ENCODE measurements at regions not wholly inside any gene's neighbourhood (a gene's known extent, or its start where the extent isn't known, plus 50 kb on each side); places are given as distances from the start of the nearest gene placed in this dataset.
"Not testable (repeated sequence)": the region's sequence is repeated elsewhere in the genome, so short reads cannot be mapped to it uniquely, and the experiment has no call there.

DNA sequence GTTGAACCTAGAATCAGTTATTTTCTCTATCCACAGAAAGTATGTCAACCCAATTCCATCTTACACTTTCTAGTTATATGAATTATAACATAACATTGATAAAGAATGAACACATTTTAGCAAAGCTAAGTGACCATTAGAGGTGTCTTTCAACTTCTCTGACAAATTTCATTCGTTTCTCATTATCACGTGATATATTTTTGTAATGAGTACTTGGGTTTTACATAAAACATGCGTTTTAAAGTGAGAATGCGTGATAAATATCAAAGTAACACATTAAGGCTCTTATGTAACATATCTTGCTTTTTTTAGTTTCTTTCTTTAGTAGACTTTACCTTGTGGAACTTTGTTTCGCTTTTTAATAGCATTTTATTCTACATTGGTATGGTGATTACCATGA lies 1715.1 kb upstream of the IGFBP7 start:
- Histone ChIP-seq H3K4me3 (ENCODE audit: low read depth in 2 of 2, low read length in 1 of 2) (no peak overlapping the region), H3K9me3 (no peaks in the 10 kb centered on the region), H3K27me3 (ENCODE audit: insufficient read depth) (no peaks in the 10 kb centered on the region), H4K20me1 (ENCODE audit: insufficient read depth) (no peaks in the 10 kb centered on the region), H3K4me2 (no peak overlapping the region), H3K4me1 (ENCODE audit: control insufficient read depth in 1 of 2, insufficient read depth in 2 of 2, low read depth in 1 of 2, low read length in 1 of 2) (no peaks in the 10 kb centered on the region), H2AFZ (ENCODE audit: low read depth) (no peak overlapping the region), H3K79me2 (ENCODE audit: insufficient read depth) (no peaks in the 10 kb centered on the region), H3K36me3 (replicated peaks in 1 of 2; ENCODE audit: control insufficient read depth in 1 of 2, insufficient read depth in 2 of 2, low read length in 1 of 2) (no peaks in the 10 kb centered on the region), H3K27ac (ENCODE audit: low read depth in 2 of 2, low read length in 1 of 2) (no peak overlapping the region), H3K9ac (no peak overlapping the region), H3K9me2 (no peaks in the 10 kb centered on the region; the same call in 1 of the 2 replicates), H3F3A (replicated peaks; ENCODE audit: insufficient read depth) (no peaks in the 10 kb centered on the region)
- CTCF ChIA-PET = no interaction called here
- DNase-seq = no peak
- POLR2A ChIA-PET = no interaction called here
- 37% methylated on average over 5 of the region's 5 CpGs for WGBS (ENCODE audit: low lambda C conversion rate)
- TF ChIP-seq, protein P1, sequence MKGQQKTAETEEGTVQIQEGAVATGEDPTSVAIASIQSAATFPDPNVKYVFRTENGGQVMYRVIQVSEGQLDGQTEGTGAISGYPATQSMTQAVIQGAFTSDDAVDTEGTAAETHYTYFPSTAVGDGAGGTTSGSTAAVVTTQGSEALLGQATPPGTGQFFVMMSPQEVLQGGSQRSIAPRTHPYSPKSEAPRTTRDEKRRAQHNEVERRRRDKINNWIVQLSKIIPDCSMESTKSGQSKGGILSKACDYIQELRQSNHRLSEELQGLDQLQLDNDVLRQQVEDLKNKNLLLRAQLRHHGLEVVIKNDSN (IDR thresholded peaks at IDR 0.05; ENCODE audit: borderline replicate concordance, low read depth) = no peak
- TF ChIP-seq SIN3A (IDR thresholded peaks at IDR 0.05; ENCODE audit: borderline replicate concordance, low read depth, low read length) = no peak
- TF ChIP-seq TAF1 (IDR thresholded peaks at IDR 0.05; ENCODE audit: borderline replicate concordance, low read depth, low read length) = no peak
- TF ChIP-seq RFX5 (IDR thresholded peaks at IDR 0.05; ENCODE audit: low read length) = no peak
- TF ChIP-seq ELF1 (IDR thresholded peaks at IDR 0.05) = no peak
- TF ChIP-seq, protein P2, sequence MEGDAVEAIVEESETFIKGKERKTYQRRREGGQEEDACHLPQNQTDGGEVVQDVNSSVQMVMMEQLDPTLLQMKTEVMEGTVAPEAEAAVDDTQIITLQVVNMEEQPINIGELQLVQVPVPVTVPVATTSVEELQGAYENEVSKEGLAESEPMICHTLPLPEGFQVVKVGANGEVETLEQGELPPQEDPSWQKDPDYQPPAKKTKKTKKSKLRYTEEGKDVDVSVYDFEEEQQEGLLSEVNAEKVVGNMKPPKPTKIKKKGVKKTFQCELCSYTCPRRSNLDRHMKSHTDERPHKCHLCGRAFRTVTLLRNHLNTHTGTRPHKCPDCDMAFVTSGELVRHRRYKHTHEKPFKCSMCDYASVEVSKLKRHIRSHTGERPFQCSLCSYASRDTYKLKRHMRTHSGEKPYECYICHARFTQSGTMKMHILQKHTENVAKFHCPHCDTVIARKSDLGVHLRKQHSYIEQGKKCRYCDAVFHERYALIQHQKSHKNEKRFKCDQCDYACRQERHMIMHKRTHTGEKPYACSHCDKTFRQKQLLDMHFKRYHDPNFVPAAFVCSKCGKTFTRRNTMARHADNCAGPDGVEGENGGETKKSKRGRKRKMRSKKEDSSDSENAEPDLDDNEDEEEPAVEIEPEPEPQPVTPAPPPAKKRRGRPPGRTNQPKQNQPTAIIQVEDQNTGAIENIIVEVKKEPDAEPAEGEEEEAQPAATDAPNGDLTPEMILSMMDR (IDR thresholded peaks at IDR 0.05) = no peak
- TF ChIP-seq POLR2AphosphoS5 (IDR thresholded peaks at IDR 0.05; ENCODE audit: low read depth, low read length) = no peak
- no peak for TF ChIP-seq MXI1 (IDR thresholded peaks at IDR 0.05; ENCODE audit: low read depth, low read length)
- no peak for TF ChIP-seq RXRA (IDR thresholded peaks at IDR 0.05; ENCODE audit: borderline replicate concordance, low read depth)
- TF ChIP-seq MEF2A (IDR thresholded peaks at IDR 0.05; ENCODE audit: borderline replicate concordance, low read depth) = no peak
- TF ChIP-seq NFIC (IDR thresholded peaks at IDR 0.05; ENCODE audit: borderline replicate concordance) = no peak
- TF ChIP-seq, protein P3, sequence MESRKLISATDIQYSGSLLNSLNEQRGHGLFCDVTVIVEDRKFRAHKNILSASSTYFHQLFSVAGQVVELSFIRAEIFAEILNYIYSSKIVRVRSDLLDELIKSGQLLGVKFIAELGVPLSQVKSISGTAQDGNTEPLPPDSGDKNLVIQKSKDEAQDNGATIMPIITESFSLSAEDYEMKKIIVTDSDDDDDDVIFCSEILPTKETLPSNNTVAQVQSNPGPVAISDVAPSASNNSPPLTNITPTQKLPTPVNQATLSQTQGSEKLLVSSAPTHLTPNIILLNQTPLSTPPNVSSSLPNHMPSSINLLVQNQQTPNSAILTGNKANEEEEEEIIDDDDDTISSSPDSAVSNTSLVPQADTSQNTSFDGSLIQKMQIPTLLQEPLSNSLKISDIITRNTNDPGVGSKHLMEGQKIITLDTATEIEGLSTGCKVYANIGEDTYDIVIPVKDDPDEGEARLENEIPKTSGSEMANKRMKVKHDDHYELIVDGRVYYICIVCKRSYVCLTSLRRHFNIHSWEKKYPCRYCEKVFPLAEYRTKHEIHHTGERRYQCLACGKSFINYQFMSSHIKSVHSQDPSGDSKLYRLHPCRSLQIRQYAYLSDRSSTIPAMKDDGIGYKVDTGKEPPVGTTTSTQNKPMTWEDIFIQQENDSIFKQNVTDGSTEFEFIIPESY (IDR thresholded peaks at IDR 0.05; ENCODE audit: borderline replicate concordance, low read depth) = no peak
- TF ChIP-seq, protein P4, sequence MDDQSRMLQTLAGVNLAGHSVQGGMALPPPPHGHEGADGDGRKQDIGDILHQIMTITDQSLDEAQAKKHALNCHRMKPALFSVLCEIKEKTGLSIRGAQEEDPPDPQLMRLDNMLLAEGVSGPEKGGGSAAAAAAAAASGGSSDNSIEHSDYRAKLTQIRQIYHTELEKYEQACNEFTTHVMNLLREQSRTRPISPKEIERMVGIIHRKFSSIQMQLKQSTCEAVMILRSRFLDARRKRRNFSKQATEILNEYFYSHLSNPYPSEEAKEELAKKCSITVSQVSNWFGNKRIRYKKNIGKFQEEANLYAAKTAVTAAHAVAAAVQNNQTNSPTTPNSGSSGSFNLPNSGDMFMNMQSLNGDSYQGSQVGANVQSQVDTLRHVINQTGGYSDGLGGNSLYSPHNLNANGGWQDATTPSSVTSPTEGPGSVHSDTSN (IDR thresholded peaks at IDR 0.05) = no peak

DNA sequence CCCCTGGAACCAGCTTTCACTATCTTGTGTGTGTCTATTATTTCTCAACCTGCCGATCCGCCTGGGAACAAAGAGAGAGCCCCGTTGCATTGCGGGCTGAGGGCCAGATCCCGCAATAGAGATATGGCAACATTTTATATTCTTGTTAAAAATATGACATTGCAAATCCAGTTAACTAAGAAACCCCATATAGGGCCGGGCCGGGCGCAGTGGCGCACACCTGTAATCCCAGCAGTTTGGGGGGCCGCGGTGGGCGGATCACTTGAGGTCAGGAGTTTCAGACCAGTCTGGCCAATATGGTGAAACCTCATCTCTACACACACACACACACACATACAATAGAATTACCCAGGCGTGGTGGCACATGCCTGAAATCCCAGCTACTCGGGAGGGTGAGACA lies 1708.4 kb upstream of the IGFBP7 start:
- POLR2A ChIA-PET; DNase-seq; H3K4me1 ChIP-seq (ENCODE audit: control insufficient read depth in 1 of 2, insufficient read depth in 2 of 2, low read depth in 1 of 2, low read length in 1 of 2); H3K4me3 ChIP-seq (ENCODE audit: low read depth in 2 of 2, low read length in 1 of 2); H3K27ac ChIP-seq (ENCODE audit: low read depth in 2 of 2, low read length in 1 of 2); H3K27me3 ChIP-seq (ENCODE audit: insufficient read depth); H4K20me1 ChIP-seq (ENCODE audit: insufficient read depth); H2AFZ ChIP-seq (ENCODE audit: low read depth); H3K36me3 ChIP-seq (replicated peaks in 1 of 2; ENCODE audit: control insufficient read depth in 1 of 2, insufficient read depth in 2 of 2, low read length in 1 of 2); CTCF ChIA-PET; H3K9ac ChIP-seq; H3K9me3 ChIP-seq; H3K79me2 ChIP-seq (ENCODE audit: insufficient read depth); H3K9me2 ChIP-seq; H3F3A ChIP-seq (replicated peaks; ENCODE audit: insufficient read depth); H3K4me2 ChIP-seq: not testable (repeated sequence)
- WGBS (ENCODE audit: low lambda C conversion rate) = 68% methylated on average over 9 of the region's 14 CpGs

Measured in SK-N-SH (cell line).